BLaER1 (cell line): ENCODE measurements at regions not wholly inside any gene's neighbourhood (a gene's known extent, or its start where the extent isn't known, plus 50 kb on each side); places are given as distances from the start of the nearest gene placed in this dataset.

Source experiments
- H3K27ac ChIP-seq: shearing (Covaris generic); formaldehyde crosslinking; 2 replicates; pipeline ENCODE4 v1.8.1; 2022
- H3K27me3 ChIP-seq: shearing (Covaris generic); formaldehyde crosslinking; 2 replicates; pipeline ENCODE4 v1.8.1; 2022
- H3K36me3 ChIP-seq: shearing (Covaris generic); formaldehyde crosslinking; 2 replicates; pipeline ENCODE4 v1.8.1; 2022
- H3K4me1 ChIP-seq: shearing (Covaris generic); formaldehyde crosslinking; 2 replicates; pipeline ENCODE4 v1.8.1; 2022
- H3K4me2 ChIP-seq: shearing (Covaris generic); formaldehyde crosslinking; 2 replicates; pipeline ENCODE4 v1.8.1; 2022
- H3K4me3 ChIP-seq: shearing (Covaris generic); formaldehyde crosslinking; 2 replicates; pipeline ENCODE4 v1.8.1; 2022
- H3K9ac ChIP-seq: shearing (Covaris generic); formaldehyde crosslinking; 2 replicates; pipeline ENCODE4 v1.8.1; 2022
- H3K9me3 ChIP-seq: shearing (Covaris generic); formaldehyde crosslinking; 2 replicates; pipeline ENCODE4 v1.8.1; 2022
- H4K20me1 ChIP-seq: shearing (Covaris generic); formaldehyde crosslinking; 2 replicates; pipeline ENCODE4 v1.8.1; 2022
- Cebpa-rat ChIP-seq: shearing (Covaris generic); IDR thresholded peaks from 2 replicates; pipeline ENCODE4 v1.8.1; 2022

DNA sequence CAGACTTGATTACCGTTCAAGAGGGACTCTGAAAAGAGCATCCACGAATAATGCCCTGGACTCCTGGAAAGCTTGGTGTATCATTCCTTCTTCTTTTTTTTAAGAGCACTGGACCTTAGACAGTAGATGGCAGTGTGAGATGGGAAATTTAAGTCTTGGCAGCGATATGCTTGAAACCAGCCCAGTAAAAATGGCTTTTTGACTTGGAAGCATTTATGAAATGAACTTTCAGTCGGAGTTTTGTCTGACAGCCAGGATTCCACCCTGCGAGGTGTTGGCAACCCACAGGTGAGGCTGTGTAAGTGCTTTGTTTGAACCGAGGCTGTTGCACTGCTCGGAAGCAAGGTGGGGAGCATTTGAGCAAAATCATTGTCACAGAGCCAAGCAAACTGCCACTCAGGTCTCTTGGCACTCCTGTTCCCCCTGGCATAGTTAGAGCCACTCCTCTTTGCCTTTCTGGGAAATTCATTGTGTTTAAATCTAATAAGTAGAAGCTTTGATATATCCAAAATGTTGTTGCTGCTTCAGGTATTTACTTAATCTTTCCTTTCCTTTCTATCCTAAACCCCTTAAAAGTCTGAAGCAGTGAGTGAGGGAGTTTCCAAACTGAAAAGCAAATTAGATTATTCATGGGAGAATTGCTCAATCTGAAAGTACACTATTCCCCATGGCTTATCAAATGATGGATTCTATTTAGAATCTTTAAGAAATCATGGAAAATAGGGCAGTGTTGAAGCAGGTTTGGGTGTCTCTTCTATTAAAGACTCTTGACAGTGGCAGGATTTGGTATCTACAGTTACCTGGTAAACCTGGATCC is 272.8 kb upstream of the SLC35B3 start:
- H3K4me1 ChIP-seq: peaks cover 4% of the 10 kb centered on the region; the same call in 1 of the 2 replicates
- H3K27ac ChIP-seq: no peak overlapping the region
- no peak for TF ChIP-seq Cebpa-rat
- H3K9me3 ChIP-seq: no peaks in the 10 kb centered on the region
- H3K9ac ChIP-seq: no peak overlapping the region
- H3K27me3 ChIP-seq: no peaks in the 10 kb centered on the region
- no peak overlapping the region for H3K4me2 ChIP-seq
- no peaks in the 10 kb centered on the region for H3K36me3 ChIP-seq
- H3K4me3 ChIP-seq: no peak overlapping the region
- H4K20me1 ChIP-seq: no peaks in the 10 kb centered on the region

DNA sequence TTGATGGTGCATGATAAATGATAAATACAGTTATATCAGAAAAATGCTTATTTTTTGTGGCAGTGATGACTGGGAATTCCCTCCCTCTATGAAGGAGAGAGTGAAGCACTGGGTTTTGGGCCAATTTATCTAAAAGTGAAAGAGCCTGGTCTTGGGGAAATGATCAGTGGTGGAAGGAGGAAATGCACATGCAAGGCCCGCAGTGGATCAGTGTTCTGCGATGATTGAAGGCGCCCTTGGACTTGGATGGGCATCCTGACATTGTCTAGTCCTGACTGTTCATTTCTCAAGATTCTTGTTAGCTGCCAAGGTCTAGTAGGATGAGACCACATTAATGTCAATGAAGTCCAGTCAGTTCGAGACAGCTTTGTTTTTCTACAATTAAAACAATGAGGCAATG is 272.0 kb upstream of the SLC35B3 start:
- Histone ChIP-seq H3K27ac (no peak overlapping the region), H3K9me3 (no peaks in the 10 kb centered on the region), H3K9ac (no peak overlapping the region), H3K36me3 (no peaks in the 10 kb centered on the region), H3K4me3 (no peak overlapping the region), H3K27me3 (no peaks in the 10 kb centered on the region), H3K4me2 (no peak overlapping the region), H4K20me1 (no peaks in the 10 kb centered on the region), H3K4me1 (peaks cover 4% of the 10 kb centered on the region; the same call in 1 of the 2 replicates)
- no peak for TF ChIP-seq Cebpa-rat

DNA sequence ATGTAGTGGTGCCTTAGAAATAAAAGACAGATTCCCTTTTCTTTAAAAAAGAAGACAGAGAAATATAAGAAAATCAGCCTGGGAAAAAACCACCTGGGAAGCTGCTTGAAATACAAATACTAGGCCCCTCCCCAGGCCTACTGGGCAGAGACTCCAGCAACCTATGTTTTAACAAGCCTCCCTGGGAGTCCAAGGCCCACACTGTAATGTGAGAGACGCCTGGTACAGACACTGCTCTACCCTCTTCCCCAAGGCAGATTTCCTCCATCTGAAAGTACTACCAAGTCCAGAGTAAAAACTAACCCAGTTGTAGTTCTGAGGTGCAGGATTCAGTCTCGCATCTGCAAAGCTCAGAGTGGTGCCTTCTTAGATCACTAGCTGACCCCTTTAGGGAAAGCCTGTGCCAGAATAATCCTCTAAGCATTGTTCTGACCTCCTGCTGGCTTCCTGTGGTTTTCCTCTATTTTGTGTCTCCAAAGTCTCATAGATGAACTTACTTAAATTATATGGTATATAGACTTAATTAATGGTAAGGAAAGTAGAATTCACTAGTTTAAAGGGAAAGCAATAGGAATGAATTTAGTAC is 270.2 kb upstream of the SLC35B3 start:
- no peaks in the 10 kb centered on the region for H4K20me1 ChIP-seq
- H3K4me3 ChIP-seq: no peak overlapping the region
- no peaks in the 10 kb centered on the region for H3K27me3 ChIP-seq
- no peak overlapping the region for H3K9ac ChIP-seq
- no peak overlapping the region; the same call in 1 of the 2 replicates for H3K4me2 ChIP-seq
- H3K4me1 ChIP-seq: peaks cover 4% of the 10 kb centered on the region; the same call in 1 of the 2 replicates
- no peak for TF ChIP-seq Cebpa-rat
- no peak overlapping the region for H3K27ac ChIP-seq
- no peaks in the 10 kb centered on the region for H3K36me3 ChIP-seq
- H3K9me3 ChIP-seq: no peaks in the 10 kb centered on the region

DNA sequence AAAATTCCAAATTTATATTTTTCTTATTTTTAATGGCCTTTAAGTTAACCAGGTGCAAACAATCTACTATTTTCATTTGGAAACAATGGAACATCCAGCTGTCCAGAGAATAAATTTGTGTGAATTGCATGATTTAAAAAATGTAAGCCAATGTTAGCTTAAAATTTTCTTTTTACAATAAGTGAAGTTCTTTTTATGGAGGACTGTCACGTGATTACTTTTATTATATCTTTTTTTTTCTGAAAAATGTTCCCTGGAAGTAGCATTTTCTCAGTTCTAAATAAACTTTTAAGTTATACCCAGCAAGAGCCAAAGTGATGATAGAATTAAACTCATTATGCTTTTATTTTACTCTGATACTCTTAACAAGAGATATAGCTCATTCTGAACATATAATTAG is 267.7 kb upstream of the SLC35B3 start:
- no peak for TF ChIP-seq Cebpa-rat
- no peak overlapping the region for H3K4me2 ChIP-seq
- H3K9ac ChIP-seq: no peak overlapping the region
- no peaks in the 10 kb centered on the region for H3K27me3 ChIP-seq
- no peak overlapping the region for H3K4me3 ChIP-seq
- no peaks in the 10 kb centered on the region for H3K9me3 ChIP-seq
- H4K20me1 ChIP-seq: no peaks in the 10 kb centered on the region
- H3K36me3 ChIP-seq: no peaks in the 10 kb centered on the region
- H3K27ac ChIP-seq: no peak overlapping the region
- peaks cover 4% of the 10 kb centered on the region; the same call in 1 of the 2 replicates for H3K4me1 ChIP-seq

DNA sequence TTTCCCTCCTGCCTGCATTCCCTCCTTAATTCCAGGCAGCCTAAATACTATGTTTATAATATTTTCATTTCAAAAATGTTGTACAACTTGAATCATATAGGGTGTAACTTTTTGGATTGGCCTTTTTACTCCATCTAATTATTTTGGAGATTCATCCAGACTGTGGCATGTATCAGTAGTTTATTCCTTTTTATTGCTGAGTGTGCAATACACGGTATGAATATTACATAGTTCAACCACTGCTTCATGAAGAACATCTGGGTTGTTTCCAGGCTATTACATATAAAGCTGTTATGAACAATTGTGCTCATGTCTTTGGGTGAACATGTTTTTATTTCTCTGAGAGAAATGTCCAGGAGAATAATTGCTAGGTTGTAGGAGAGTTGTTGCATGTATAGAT is 253.5 kb upstream of the SLC35B3 start:
- H3K9me3 ChIP-seq: peaks cover 25% of the 10 kb centered on the region
- H3K4me2 ChIP-seq: no peak overlapping the region
- H3K4me3 ChIP-seq: no peak overlapping the region
- TF ChIP-seq Cebpa-rat: no peak
- H3K9ac ChIP-seq: no peak overlapping the region
- no peaks in the 10 kb centered on the region for H3K36me3 ChIP-seq
- H3K27me3 ChIP-seq: no peaks in the 10 kb centered on the region
- no peaks in the 10 kb centered on the region for H4K20me1 ChIP-seq
- no peaks in the 10 kb centered on the region for H3K4me1 ChIP-seq
- H3K27ac ChIP-seq: no peak overlapping the region

DNA sequence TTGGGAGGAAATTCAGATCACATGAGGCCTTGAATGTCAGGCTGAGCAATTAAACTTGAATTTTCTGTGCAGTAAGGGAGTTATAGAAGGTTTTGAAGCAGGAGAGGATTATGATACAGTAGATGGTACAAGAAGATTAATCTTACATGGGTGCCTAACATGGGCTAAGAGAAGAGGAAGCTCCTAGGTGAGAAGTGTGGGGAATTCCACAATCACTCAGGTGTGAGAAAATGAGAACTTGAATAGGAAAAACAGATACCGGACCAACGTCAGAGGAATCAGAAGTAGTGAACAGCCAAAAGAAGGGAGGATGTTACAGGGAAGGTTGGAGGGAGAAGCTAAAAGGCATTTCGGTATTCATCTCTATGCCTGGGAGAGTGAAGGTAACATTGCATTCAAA is 250.7 kb upstream of the SLC35B3 start:
- Histone ChIP-seq H3K9me3 (no peaks in the 10 kb centered on the region), H3K27ac (no peak overlapping the region), H3K4me1 (no peaks in the 10 kb centered on the region), H3K27me3 (no peaks in the 10 kb centered on the region), H3K4me3 (no peak overlapping the region), H4K20me1 (no peaks in the 10 kb centered on the region), H3K9ac (no peak overlapping the region), H3K4me2 (no peak overlapping the region), H3K36me3 (no peaks in the 10 kb centered on the region)
- no peak for TF ChIP-seq Cebpa-rat

DNA sequence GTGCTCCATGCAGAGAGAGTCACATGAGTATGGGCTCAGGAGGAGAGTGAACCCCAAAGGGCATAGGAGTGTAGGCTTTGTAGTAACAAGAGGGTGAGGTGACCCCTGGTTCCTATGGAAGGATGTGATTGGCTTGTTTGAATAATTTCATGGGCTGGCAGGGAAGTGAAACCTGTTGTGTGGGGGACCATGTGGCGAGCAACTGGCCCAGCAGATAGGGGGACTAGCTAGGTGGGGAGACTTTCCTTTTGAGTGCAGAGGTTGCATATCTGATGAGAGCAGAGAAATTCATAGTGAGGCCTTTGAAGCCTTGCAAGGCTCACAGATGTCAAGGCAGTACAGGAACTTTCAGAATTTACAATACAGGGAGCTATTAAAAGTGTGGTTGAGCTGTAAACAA is 247.9 kb upstream of the SLC35B3 start:
- H3K4me1 ChIP-seq: no peaks in the 10 kb centered on the region
- no peak for TF ChIP-seq Cebpa-rat
- H3K36me3 ChIP-seq: no peaks in the 10 kb centered on the region
- no peak overlapping the region for H3K27ac ChIP-seq
- H3K4me2 ChIP-seq: no peak overlapping the region
- no peak overlapping the region for H3K4me3 ChIP-seq
- H3K9ac ChIP-seq: no peak overlapping the region
- H3K9me3 ChIP-seq: no peaks in the 10 kb centered on the region
- H3K27me3 ChIP-seq: no peaks in the 10 kb centered on the region
- no peaks in the 10 kb centered on the region for H4K20me1 ChIP-seq

DNA sequence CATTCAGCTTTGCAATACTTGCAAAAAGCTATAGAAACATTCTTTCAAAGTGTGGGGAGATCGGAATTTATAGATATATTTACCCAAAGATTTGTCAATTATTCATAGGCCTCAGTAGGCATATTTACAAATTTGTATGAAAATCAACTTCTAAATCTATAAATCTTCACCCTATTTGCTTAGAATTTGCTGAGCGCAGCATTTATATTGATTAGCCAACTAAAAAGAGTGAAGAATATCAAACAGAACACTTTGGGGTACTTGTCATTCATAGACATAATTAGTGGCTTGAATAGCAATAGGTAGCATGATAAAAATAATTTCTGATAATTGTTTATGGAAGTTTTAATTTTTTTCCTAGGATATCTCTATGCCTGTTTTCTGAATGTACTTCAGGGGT is 244.5 kb upstream of the SLC35B3 start:
- H3K36me3 ChIP-seq: no peaks in the 10 kb centered on the region
- no peak overlapping the region for H3K27ac ChIP-seq
- H3K4me2 ChIP-seq: no peak overlapping the region
- no peaks in the 10 kb centered on the region for H3K4me1 ChIP-seq
- no peak overlapping the region for H3K4me3 ChIP-seq
- H3K27me3 ChIP-seq: no peaks in the 10 kb centered on the region
- no peaks in the 10 kb centered on the region for H3K9me3 ChIP-seq
- no peak overlapping the region for H3K9ac ChIP-seq
- TF ChIP-seq Cebpa-rat: no peak
- H4K20me1 ChIP-seq: no peaks in the 10 kb centered on the region

DNA sequence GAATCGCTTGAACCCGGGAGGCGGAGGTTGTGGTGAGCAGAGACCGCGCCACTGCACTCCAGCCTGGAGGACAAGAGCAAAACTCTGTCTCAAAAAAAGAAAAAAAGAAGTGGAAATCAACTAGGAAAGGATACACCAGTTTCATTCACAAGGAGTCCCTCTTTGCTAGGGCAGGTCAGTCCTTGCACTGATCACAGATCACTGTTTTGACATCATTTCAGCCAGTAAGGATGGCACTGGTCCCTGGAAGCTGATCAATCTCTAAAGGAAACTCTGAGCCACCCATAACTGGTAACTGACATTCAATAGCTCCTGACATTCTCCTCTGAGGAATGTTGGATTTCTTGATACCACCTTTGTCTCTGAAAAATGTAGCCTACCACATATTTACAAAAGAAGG is 243.1 kb upstream of the SLC35B3 start:
- Histone ChIP-seq H3K4me1 (no peaks in the 10 kb centered on the region), H3K27ac (no peak overlapping the region), H3K9me3 (no peaks in the 10 kb centered on the region), H3K4me2 (no peak overlapping the region), H3K4me3 (no peak overlapping the region), H3K27me3 (no peaks in the 10 kb centered on the region), H3K36me3 (no peaks in the 10 kb centered on the region), H4K20me1 (no peaks in the 10 kb centered on the region), H3K9ac (no peak overlapping the region)
- TF ChIP-seq Cebpa-rat: no peak

DNA sequence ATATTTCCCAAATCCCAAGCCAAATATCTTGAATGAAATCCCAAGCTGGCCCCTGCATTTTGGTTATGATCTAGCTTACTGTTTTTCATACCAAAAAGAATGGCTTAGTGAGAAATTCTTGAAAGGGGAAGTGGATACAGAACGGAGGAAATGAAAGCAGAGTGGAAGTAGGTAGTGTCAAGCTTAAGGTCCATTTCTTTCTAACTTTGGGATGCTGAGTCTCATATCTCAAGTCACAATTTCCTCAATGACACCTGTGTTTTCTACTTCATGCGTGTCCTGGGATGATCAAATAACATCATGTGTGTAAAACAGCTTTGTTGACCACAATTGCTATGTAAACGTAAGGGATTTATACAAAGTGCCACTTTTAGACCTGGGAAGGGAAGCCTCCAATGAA is 238.8 kb upstream of the SLC35B3 start:
- no peak overlapping the region for H3K4me2 ChIP-seq
- no peaks in the 10 kb centered on the region for H3K4me1 ChIP-seq

More for the DNA sequence above, 238.8 kb upstream of the SLC35B3 start:
- H3K9me3 ChIP-seq: no peaks in the 10 kb centered on the region
- no peak overlapping the region for H3K4me3 ChIP-seq
- TF ChIP-seq Cebpa-rat: no peak
- H3K27me3 ChIP-seq: no peaks in the 10 kb centered on the region
- no peaks in the 10 kb centered on the region for H4K20me1 ChIP-seq
- H3K36me3 ChIP-seq: no peaks in the 10 kb centered on the region
- no peak overlapping the region for H3K9ac ChIP-seq
- no peak overlapping the region for H3K27ac ChIP-seq
